Activated B cell treated with CpG ODN at 0.5 μM for 24 hours (primary cell): ENCODE measurements at regions not wholly inside any gene's neighbourhood (a gene's known extent, or its start where the extent isn't known, plus 50 kb on each side); places are given as distances from the start of the nearest gene placed in this dataset.

Experiments
- ATAC-seq: fragments of 200-7000 bp; cut with Tn5 transposase; one replicate; pipeline ENCODE4 v1.10.0; 2021; ENCODE audit warnings: low read depth, mild to moderate bottlenecking, moderate library complexity
- CTCF ChIA-PET: fragments of 350-600 bp; sonication (Branson Sonifier 250); formaldehyde crosslinking; loops from one replicate; lab custom pipeline; 2021; ENCODE audit warnings: antibody characterized with exemption; lab: Charles Lee
- POLR2A ChIA-PET: fragments of 350-600 bp; sonication (Branson Sonifier 250); formaldehyde crosslinking; loops from one replicate; lab custom pipeline; 2021; ENCODE audit warnings: antibody characterized with exemption; lab: Charles Lee
- DNase-seq: peaks from one replicate; pipeline ENCODE4 v3.0.0; 2022
- H3K27ac Mint-ChIP-seq: one replicate; pipeline ENCODE4 v1.8.0; 2020; ENCODE audit warnings: mixed read lengths
- H3K27me3 Mint-ChIP-seq: one replicate; pipeline ENCODE4 v1.8.0; 2021; ENCODE audit warnings: mixed read lengths
- H3K36me3 Mint-ChIP-seq: one replicate; pipeline ENCODE4 v1.8.0; 2021; ENCODE audit warnings: low read depth, mixed read lengths
- H3K4me1 Mint-ChIP-seq: one replicate; pipeline ENCODE4 v1.8.0; 2021; ENCODE audit warnings: mixed read lengths
- H3K4me3 Mint-ChIP-seq: one replicate; pipeline ENCODE4 v1.8.0; 2020; ENCODE audit warnings: mild to moderate bottlenecking, mixed read lengths
- H3K9me3 Mint-ChIP-seq: one replicate; pipeline ENCODE4 v1.8.0; 2020; ENCODE audit warnings: mixed read lengths
- CTCF ChIP-seq: fragments of 200-600 bp; IDR thresholded peaks from one replicate; pipeline ENCODE4 v1.8.0; 2022; ENCODE audit warnings: antibody characterized with exemption, mild to moderate bottlenecking
- intact Hi-C: fragments of 100-400 bp; cut with micrococcal nuclease; formaldehyde crosslinking; loops from one replicate; pipeline ENCODE4 v1.15.1; 2024

DNA sequence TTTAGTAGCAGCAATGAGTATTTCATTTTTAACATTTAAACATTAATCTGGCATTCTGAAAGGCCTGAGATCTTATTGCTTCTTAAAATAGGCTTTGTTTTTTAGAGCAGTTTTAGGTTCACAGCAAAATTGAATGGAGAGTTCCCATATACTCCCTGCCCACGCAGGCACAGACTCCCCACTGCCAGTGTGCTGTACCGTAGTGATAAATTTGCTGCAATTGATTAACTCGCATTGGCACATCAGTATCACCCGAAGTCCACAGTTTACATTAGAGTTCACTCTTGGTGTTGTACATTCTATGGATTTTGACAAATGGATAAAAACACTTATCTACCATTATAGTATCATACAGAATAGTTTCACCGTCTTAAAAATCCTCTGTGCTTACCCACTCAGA is 71.8 kb upstream of the ERRFI1 start:
- intact Hi-C loops, result no loop called here
- no peak overlapping the region for H3K4me3 Mint-ChIP-seq
- no peak for TF ChIP-seq CTCF
- H3K36me3 Mint-ChIP-seq, result no peaks in the 10 kb centered on the region
- POLR2A ChIA-PET, result no interaction called here
- peaks cover 11% of the 10 kb centered on the region for H3K27me3 Mint-ChIP-seq
- ATAC-seq, result no peak
- H3K4me1 Mint-ChIP-seq, result peaks cover 5% of the 10 kb centered on the region
- no peak overlapping the region for H3K27ac Mint-ChIP-seq
- CTCF ChIA-PET, result no interaction called here
- no peak for DNase-seq
- no peaks in the 10 kb centered on the region for H3K9me3 Mint-ChIP-seq

GRCh38 chr1:8097077-8097799 is 71.1 kb upstream of the ERRFI1 start:
- no peaks in the 10 kb centered on the region for H3K36me3 Mint-ChIP-seq
- no peak for TF ChIP-seq CTCF
- ChIA-PET CTCF (no interaction called here), POLR2A (no interaction called here)
- no peak for DNase-seq
- peaks cover 15% of the 10 kb centered on the region for H3K27me3 Mint-ChIP-seq
- ATAC-seq, result peak; percentile 34
- H3K27ac Mint-ChIP-seq, result no peak overlapping the region
- H3K9me3 Mint-ChIP-seq, result no peaks in the 10 kb centered on the region
- H3K4me3 Mint-ChIP-seq, result no peak overlapping the region
- H3K4me1 Mint-ChIP-seq, result peaks cover 5% of the 10 kb centered on the region
- intact Hi-C loops, result no loop called here

- H3K27me3 Mint-ChIP-seq, result peaks cover 12% of the 10 kb centered on the region
- TF ChIP-seq CTCF, result no peak
- H3K9me3 Mint-ChIP-seq, result no peaks in the 10 kb centered on the region
- H3K36me3 Mint-ChIP-seq, result no peaks in the 10 kb centered on the region
- ChIA-PET POLR2A (no interaction called here), CTCF (no interaction called here)
- H3K4me1 Mint-ChIP-seq, result peaks cover 5% of the 10 kb centered on the region
- no peak overlapping the region for H3K4me3 Mint-ChIP-seq
- ATAC-seq (no peak), DNase-seq (no peak)
- intact Hi-C loops, result no loop called here
- no peak overlapping the region for H3K27ac Mint-ChIP-seq
These were observed 70.2 kb upstream of the ERRFI1 start for GRCh38 chr1:8096105-8097011.

GRCh38 chr1:8095584-8095983 is 69.5 kb upstream of the ERRFI1 start:
- intact Hi-C loops, result no loop called here
- Mint-ChIP-seq H3K36me3 (no peaks in the 10 kb centered on the region), H3K27ac (no peak overlapping the region), H3K4me3 (no peak overlapping the region), H3K9me3 (no peaks in the 10 kb centered on the region), H3K27me3 (peaks cover 14% of the 10 kb centered on the region), H3K4me1 (peaks cover 5% of the 10 kb centered on the region)
- no peak for TF ChIP-seq CTCF
- ChIA-PET CTCF (no interaction called here), POLR2A (no interaction called here)
- DNase-seq (no peak), ATAC-seq (no peak)

- Mint-ChIP-seq H3K4me1 (peaks cover 5% of the 10 kb centered on the region), H3K4me3 (no peak overlapping the region), H3K27ac (no peak overlapping the region), H3K36me3 (no peaks in the 10 kb centered on the region), H3K27me3 (peaks cover 19% of the 10 kb centered on the region), H3K9me3 (no peaks in the 10 kb centered on the region)
- intact Hi-C loops, result no loop called here
- ChIA-PET POLR2A (no interaction called here), CTCF (no interaction called here)
- ATAC-seq, result no peak
- DNase-seq, result no peak
- TF ChIP-seq CTCF, result no peak
These were observed 68.6 kb upstream of the ERRFI1 start for GRCh38 chr1:8094481-8095241.
